HepG2 (cell line): ENCODE measurements at regions not wholly inside any gene's neighbourhood (a gene's known extent, or its start where the extent isn't known, plus 50 kb on each side); places are given as distances from the start of the nearest gene placed in this dataset.

ENCODE experiments used
- ATAC-seq: fragments of 200-7000 bp; cut with Tn5 transposase; 3 replicates; pipeline ENCODE4 v1.9.1; 2020; ENCODE audit warnings: mild to moderate bottlenecking, moderate library complexity
- BruUV-seq: library from RNA; stranded (reverse); fragments of 400-500 nt; replicated peaks from 2 replicates; lab custom pipeline; 2021; lab: Mats Ljungman, UMichigan
- CTCF ChIA-PET: fragments of 300-600 bp; formaldehyde crosslinking; extraction: SDS; loops from one replicate; lab custom pipeline; 2021; ENCODE audit warnings: low total read pairs, inconsistent platforms, low intra/inter-chr PET ratio; lab: Yijun Ruan, JAX
- POLR2A ChIA-PET: fragments of 350-600 bp; sonication (Branson Sonifier 250); formaldehyde crosslinking; loops from one replicate; lab custom pipeline; 2020; ENCODE audit warnings: antibody characterized with exemption, inconsistent platforms; lab: Yijun Ruan, JAX
- DNase-seq: peaks from one replicate; pipeline ENCODE4 v3.0.0-alpha.2; 2015; ENCODE audit warnings: low spot score
- FAIRE-seq: peaks from 3 replicates; lab custom pipeline; 2011; peaks lifted over from hg19 to GRCh38; lab: Jason Lieb, UNC
- H2AFZ ChIP-seq: one replicate; pipeline ENCODE4 v1.6.1; 2011; ENCODE audit warnings: low read length, inconsistent platforms
- H3K27ac ChIP-seq: fragments of 300-600 bp; 3 replicates; pipeline ENCODE4 v1.8.0; 2011; ENCODE audit warnings: mixed run types, mild to moderate bottlenecking, mixed read lengths, low read length, inconsistent platforms; ENCODE audit not compliant: insufficient read depth; ENCODE audit errors: extremely low read length
- H3K27me3 ChIP-seq, 2 experiments: fragments of 200-600 bp in 1 of 2; 2 replicates in 1 of 2; 3 replicates in 1 of 2; pipeline versions ENCODE4 v1.6.0 to v1.8.0; 2011; ENCODE audit warnings: low read length in 2 of 2, mild to moderate bottlenecking in 2 of 2, moderate library complexity in 2 of 2, inconsistent platforms in 1 of 2; ENCODE audit not compliant: insufficient read depth in 2 of 2, control insufficient read depth in 1 of 2
- H3K36me3 ChIP-seq, 2 experiments: fragments of 200-600 bp in 1 of 2; replicated peaks in 1 of 2; 2 replicates in 1 of 2; 3 replicates in 1 of 2; pipeline versions ENCODE4 v1.5.1 to v1.8.0; 2011; ENCODE audit warnings: low read length in 2 of 2, inconsistent platforms in 1 of 2; ENCODE audit not compliant: insufficient read depth in 2 of 2, control insufficient read depth in 1 of 2
- H3K4me1 ChIP-seq: 2 replicates; pipeline ENCODE4 v1.5.1; 2012; ENCODE audit warnings: low read length, inconsistent platforms; ENCODE audit not compliant: insufficient read depth
- H3K4me2 ChIP-seq: 2 replicates; pipeline ENCODE4 v1.6.0; 2011; ENCODE audit warnings: low read depth, low read length, inconsistent platforms
- H3K4me3 ChIP-seq, 3 experiments: fragments of 200-600 bp in 1 of 3; sonication (generic), shearing (Covaris generic) in 1 of 3; replicated peaks in 1 of 3; 2 replicates each; pipeline ENCODE4 v1.5.1; 2011 to 2016; ENCODE audit warnings: low read length in 3 of 3, inconsistent platforms in 2 of 3, low read depth in 2 of 3, mild to moderate bottlenecking in 2 of 3, control low read depth in 1 of 3, mixed read lengths in 1 of 3; ENCODE audit not compliant: insufficient read depth in 1 of 3
- H3K79me2 ChIP-seq: one replicate; pipeline ENCODE4 v1.6.1; 2011; ENCODE audit warnings: low read length, inconsistent platforms; ENCODE audit not compliant: insufficient read depth
- H3K9ac ChIP-seq: 2 replicates; pipeline ENCODE4 v1.6.0; 2011; ENCODE audit warnings: mild to moderate bottlenecking, low read depth, low read length, inconsistent platforms; ENCODE audit not compliant: insufficient read depth
- H3K9me3 ChIP-seq: 2 replicates; pipeline ENCODE4 v1.5.1; 2012; ENCODE audit warnings: mild to moderate bottlenecking, low read length
- H4K20me1 ChIP-seq: 2 replicates; pipeline ENCODE4 v1.6.0; 2011; ENCODE audit warnings: inconsistent platforms, mild to moderate bottlenecking, low read length, moderate library complexity; ENCODE audit not compliant: insufficient read depth
- EED ChIP-seq: sonication (generic); formaldehyde crosslinking; IDR thresholded peaks from 2 replicates; pipeline ENCODE4 v1.5.0; 2020; ENCODE audit warnings: mild to moderate bottlenecking, missing genetic modification reagents
- HDAC2 ChIP-seq: sonication (generic); formaldehyde crosslinking; IDR thresholded peaks from 2 replicates; pipeline ENCODE4 v1.4.0; 2020; ENCODE audit warnings: missing genetic modification reagents
- HNRNPK ChIP-seq: fragments of 200-400 bp; formaldehyde crosslinking; IDR thresholded peaks from 2 replicates; pipeline ENCODE4 v1.6.1; 2018; ENCODE audit warnings: low read length, low read depth, moderate library complexity, mild to moderate bottlenecking; ENCODE audit not compliant: poor library complexity, severe bottlenecking
- NFIC ChIP-seq: IDR thresholded peaks from 2 replicates; pipeline ENCODE4 v1.6.1; 2012; ENCODE audit warnings: mild to moderate bottlenecking, low read length, inconsistent platforms
- NR1H2 ChIP-seq: sonication (generic); formaldehyde crosslinking; IDR thresholded peaks from 2 replicates; pipeline ENCODE4 v1.8.1; 2022; ENCODE audit warnings: low read depth, missing genetic modification reagents, borderline replicate concordance
- PLRG1 ChIP-seq: fragments of 450-650 bp; conservative IDR thresholded peaks from 2 replicates; pipeline ENCODE4 v1.6.1; 2016
- TP53 ChIP-seq: sonication (generic); formaldehyde crosslinking; conservative IDR thresholded peaks from 2 replicates; pipeline ENCODE4 v1.4.0; 2020; ENCODE audit warnings: missing genetic modification reagents
- ZMYM4 ChIP-seq: sonication (generic); formaldehyde crosslinking; IDR thresholded peaks from 2 replicates; pipeline ENCODE4 v1.8.1; 2023; ENCODE audit warnings: mild to moderate bottlenecking, missing genetic modification reagents
- ZNF326 ChIP-seq: sonication (generic); formaldehyde crosslinking; IDR thresholded peaks from 2 replicates; pipeline ENCODE4 v1.4.0; 2020; ENCODE audit warnings: missing genetic modification reagents, borderline replicate concordance
- ZNF501 ChIP-seq: sonication (generic); formaldehyde crosslinking; IDR thresholded peaks from 2 replicates; pipeline ENCODE4 v1.5.1; 2020; ENCODE audit warnings: mild to moderate bottlenecking, moderate library complexity, missing genetic modification reagents
- ZNF558 ChIP-seq: sonication (generic); formaldehyde crosslinking; IDR thresholded peaks from 2 replicates; pipeline ENCODE4 v1.9.0; 2022; ENCODE audit warnings: mild to moderate bottlenecking, missing genetic modification reagents, borderline replicate concordance
- ZNF891 ChIP-seq: sonication (generic); formaldehyde crosslinking; IDR thresholded peaks from 2 replicates; pipeline ENCODE4 v1.5.0; 2020; ENCODE audit warnings: mild to moderate bottlenecking, missing genetic modification reagents
- WGBS: methylation state at CpG from one replicate; pipeline ENCODE4 v1.1.6; 2017; ENCODE audit warnings: low lambda C conversion rate; 5-methylcytosine and 5-hydroxymethylcytosine counted together
- in situ Hi-C: cut with HindIII; loops from 2 replicates; pipeline ENCODE4 v1.10.0; 2017; ENCODE audit warnings: low pct_unique_long_range_greater_than_20kb; ENCODE audit not compliant: extremely low pct_ligation_motif_present
- intact Hi-C: fragments of 100-400 bp; cut with micrococcal nuclease; formaldehyde crosslinking; loops from one replicate; pipeline ENCODE4 v1.10.0; 2022; ENCODE audit not compliant: unreplicated experiment
- TF ChIP-seq, protein P1 (sequence below): IDR thresholded peaks from 2 replicates; pipeline ENCODE4 v1.6.1; 2012; ENCODE audit warnings: low read length, improper control_type of control experiment
- TF ChIP-seq, protein P2 (sequence below): sonication (generic); formaldehyde crosslinking; conservative IDR thresholded peaks from 2 replicates; pipeline ENCODE4 v1.4.0; 2020; ENCODE audit warnings: missing genetic modification reagents
- TF ChIP-seq, protein P3 (sequence below): sonication (generic); formaldehyde crosslinking; IDR thresholded peaks from 2 replicates; pipeline ENCODE4 v1.4.0; 2020; ENCODE audit warnings: mild to moderate bottlenecking, missing genetic modification reagents

GRCh38 chr18:55982992-55983391 lies 395.0 kb upstream of the TCF4 start:
- no peaks in the 10 kb centered on the region for H4K20me1 ChIP-seq
- no peak overlapping the region for H3K9ac ChIP-seq
- BruUV-seq, result no TSS peak
- H3K27ac ChIP-seq, result no peak overlapping the region
- H3K36me3 ChIP-seq, result no peaks in the 10 kb centered on the region
- H3K79me2 ChIP-seq, result no peaks in the 10 kb centered on the region
- DNase-seq (no peak), FAIRE-seq (no peak), ATAC-seq (no peak)
- 2% methylated on average over 3 of the region's 3 CpGs for whole genome bisulfite sequencing
- H3K4me1 ChIP-seq, result no peaks in the 10 kb centered on the region
- H3K27me3 ChIP-seq, result no peaks in the 10 kb centered on the region
- H3K4me2 ChIP-seq, result no peak overlapping the region
- in situ Hi-C loops (no loop called here), intact Hi-C loops (no loop called here)
- H3K9me3 ChIP-seq, result peaks cover 84% of the 10 kb centered on the region
- no peak for TF ChIP-seq EED (CRISPR knock-in tag)
- TF ChIP-seq HNRNPK, result no peak
- TF ChIP-seq, protein P1, sequence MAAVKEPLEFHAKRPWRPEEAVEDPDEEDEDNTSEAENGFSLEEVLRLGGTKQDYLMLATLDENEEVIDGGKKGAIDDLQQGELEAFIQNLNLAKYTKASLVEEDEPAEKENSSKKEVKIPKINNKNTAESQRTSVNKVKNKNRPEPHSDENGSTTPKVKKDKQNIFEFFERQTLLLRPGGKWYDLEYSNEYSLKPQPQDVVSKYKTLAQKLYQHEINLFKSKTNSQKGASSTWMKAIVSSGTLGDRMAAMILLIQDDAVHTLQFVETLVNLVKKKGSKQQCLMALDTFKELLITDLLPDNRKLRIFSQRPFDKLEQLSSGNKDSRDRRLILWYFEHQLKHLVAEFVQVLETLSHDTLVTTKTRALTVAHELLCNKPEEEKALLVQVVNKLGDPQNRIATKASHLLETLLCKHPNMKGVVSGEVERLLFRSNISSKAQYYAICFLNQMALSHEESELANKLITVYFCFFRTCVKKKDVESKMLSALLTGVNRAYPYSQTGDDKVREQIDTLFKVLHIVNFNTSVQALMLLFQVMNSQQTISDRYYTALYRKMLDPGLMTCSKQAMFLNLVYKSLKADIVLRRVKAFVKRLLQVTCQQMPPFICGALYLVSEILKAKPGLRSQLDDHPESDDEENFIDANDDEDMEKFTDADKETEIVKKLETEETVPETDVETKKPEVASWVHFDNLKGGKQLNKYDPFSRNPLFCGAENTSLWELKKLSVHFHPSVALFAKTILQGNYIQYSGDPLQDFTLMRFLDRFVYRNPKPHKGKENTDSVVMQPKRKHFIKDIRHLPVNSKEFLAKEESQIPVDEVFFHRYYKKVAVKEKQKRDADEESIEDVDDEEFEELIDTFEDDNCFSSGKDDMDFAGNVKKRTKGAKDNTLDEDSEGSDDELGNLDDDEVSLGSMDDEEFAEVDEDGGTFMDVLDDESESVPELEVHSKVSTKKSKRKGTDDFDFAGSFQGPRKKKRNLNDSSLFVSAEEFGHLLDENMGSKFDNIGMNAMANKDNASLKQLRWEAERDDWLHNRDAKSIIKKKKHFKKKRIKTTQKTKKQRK, result no peak
- TF ChIP-seq, protein P2, sequence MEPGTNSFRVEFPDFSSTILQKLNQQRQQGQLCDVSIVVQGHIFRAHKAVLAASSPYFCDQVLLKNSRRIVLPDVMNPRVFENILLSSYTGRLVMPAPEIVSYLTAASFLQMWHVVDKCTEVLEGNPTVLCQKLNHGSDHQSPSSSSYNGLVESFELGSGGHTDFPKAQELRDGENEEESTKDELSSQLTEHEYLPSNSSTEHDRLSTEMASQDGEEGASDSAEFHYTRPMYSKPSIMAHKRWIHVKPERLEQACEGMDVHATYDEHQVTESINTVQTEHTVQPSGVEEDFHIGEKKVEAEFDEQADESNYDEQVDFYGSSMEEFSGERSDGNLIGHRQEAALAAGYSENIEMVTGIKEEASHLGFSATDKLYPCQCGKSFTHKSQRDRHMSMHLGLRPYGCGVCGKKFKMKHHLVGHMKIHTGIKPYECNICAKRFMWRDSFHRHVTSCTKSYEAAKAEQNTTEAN (CRISPR knock-in tag), result no peak
- TF ChIP-seq ZNF501 (CRISPR knock-in tag), result no peak
- TF ChIP-seq, protein P3, sequence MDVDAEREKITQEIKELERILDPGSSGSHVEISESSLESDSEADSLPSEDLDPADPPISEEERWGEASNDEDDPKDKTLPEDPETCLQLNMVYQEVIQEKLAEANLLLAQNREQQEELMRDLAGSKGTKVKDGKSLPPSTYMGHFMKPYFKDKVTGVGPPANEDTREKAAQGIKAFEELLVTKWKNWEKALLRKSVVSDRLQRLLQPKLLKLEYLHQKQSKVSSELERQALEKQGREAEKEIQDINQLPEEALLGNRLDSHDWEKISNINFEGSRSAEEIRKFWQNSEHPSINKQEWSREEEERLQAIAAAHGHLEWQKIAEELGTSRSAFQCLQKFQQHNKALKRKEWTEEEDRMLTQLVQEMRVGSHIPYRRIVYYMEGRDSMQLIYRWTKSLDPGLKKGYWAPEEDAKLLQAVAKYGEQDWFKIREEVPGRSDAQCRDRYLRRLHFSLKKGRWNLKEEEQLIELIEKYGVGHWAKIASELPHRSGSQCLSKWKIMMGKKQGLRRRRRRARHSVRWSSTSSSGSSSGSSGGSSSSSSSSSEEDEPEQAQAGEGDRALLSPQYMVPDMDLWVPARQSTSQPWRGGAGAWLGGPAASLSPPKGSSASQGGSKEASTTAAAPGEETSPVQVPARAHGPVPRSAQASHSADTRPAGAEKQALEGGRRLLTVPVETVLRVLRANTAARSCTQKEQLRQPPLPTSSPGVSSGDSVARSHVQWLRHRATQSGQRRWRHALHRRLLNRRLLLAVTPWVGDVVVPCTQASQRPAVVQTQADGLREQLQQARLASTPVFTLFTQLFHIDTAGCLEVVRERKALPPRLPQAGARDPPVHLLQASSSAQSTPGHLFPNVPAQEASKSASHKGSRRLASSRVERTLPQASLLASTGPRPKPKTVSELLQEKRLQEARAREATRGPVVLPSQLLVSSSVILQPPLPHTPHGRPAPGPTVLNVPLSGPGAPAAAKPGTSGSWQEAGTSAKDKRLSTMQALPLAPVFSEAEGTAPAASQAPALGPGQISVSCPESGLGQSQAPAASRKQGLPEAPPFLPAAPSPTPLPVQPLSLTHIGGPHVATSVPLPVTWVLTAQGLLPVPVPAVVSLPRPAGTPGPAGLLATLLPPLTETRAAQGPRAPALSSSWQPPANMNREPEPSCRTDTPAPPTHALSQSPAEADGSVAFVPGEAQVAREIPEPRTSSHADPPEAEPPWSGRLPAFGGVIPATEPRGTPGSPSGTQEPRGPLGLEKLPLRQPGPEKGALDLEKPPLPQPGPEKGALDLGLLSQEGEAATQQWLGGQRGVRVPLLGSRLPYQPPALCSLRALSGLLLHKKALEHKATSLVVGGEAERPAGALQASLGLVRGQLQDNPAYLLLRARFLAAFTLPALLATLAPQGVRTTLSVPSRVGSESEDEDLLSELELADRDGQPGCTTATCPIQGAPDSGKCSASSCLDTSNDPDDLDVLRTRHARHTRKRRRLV (CRISPR knock-in tag), result no peak
- no peak for TF ChIP-seq ZNF326 (CRISPR knock-in tag)
- TF ChIP-seq HDAC2, result no peak
- TF ChIP-seq PLRG1, result no peak
- no peak for TF ChIP-seq TP53 (CRISPR knock-in tag)
- no peak for TF ChIP-seq ZNF891 (CRISPR knock-in tag)
- TF ChIP-seq NFIC, result no peak
- no peak for TF ChIP-seq ZMYM4
- TF ChIP-seq NR1H2 (CRISPR knock-in tag), result no peak
- TF ChIP-seq ZNF558 (CRISPR knock-in tag), result no peak
- H2AFZ ChIP-seq, result no peak overlapping the region
- ChIA-PET POLR2A (no interaction called here), CTCF (no interaction called here)
- no peak overlapping the region for H3K4me3 ChIP-seq
